ENCODE measurements at regions not wholly inside any gene's neighbourhood (a gene's known extent, or its start where the extent isn't known, plus 50 kb on each side); places are given as distances from the start of the nearest gene placed in this dataset.
"Not testable (repeated sequence)": the region's sequence is repeated elsewhere in the genome, so short reads cannot be mapped to it uniquely, and the experiment has no call there.

DNA sequence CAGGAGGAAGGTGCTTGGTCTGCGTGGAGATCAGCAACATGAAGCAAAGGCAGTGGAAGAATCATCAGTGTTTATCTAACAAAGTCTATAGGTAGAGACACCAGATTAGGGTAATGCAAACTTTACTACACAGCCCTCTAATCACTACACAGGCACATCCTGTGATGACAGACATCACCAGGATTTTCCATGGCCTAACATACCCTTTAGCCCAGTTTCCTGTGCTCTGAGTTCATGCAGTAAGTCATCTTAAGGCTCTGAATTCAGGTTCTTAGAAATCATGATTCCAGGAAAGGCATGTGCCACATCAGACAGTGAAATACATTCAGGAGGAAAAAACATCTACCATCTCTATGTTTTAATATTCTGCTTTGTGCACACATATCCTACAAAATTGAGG, 708.5 kb upstream of the SLC8A1 start:
- DNase-seq (ENCODE audit: low spot score), result no peak

GRCh38 chr2:41167014-41167413, 715.1 kb upstream of the SLC8A1 start:
- DNase-seq (ENCODE audit: low spot score), result no peak

GRCh38 chr2:41169744-41170143, 717.9 kb upstream of the SLC8A1 start:
- no peak for DNase-seq (ENCODE audit: low spot score)

DNA sequence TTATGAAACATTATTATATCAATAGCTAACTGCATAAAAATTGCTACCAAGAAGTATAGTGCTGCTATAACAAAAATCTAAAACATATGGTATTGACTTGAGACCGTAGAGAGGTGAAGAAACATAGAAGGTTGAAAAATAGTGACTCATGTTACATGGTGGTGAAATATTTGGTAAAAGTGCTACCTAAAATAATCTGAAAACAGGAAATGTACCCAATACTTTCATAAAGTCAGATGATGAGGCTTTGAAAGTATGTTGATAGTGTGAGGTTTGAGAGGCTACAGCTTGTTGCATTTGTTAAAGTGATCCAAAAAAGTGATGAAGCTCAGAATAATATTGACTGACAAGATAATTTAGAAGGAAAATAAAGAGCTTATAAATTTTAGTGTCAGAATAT, 718.7 kb upstream of the SLC8A1 start:
- no peak for DNase-seq (ENCODE audit: low spot score)

DNA sequence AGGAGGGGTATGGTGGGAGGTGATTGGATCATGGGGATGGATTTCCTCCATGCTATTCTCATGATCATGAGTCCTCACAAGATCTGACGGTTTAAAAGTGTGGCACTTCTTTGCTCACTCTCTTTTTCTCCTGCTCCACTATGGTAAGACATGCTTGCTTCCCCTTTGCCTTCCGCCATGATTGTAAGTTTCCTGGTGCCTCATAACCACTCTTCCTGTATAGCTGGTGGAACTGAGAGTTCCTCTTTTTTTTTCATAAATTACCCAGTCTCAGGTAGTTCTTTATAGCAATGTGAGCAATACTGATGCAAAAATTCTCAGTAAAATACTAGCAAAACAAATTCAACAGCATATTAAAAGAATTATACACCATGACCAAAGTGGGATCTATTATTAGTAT, 728.5 kb upstream of the SLC8A1 start:
- no peak for DNase-seq (ENCODE audit: low spot score)

- DNase-seq (ENCODE audit: low spot score), result no peak
These were observed 731.1 kb upstream of the SLC8A1 start for GRCh38 chr2:41182961-41183360.

DNA sequence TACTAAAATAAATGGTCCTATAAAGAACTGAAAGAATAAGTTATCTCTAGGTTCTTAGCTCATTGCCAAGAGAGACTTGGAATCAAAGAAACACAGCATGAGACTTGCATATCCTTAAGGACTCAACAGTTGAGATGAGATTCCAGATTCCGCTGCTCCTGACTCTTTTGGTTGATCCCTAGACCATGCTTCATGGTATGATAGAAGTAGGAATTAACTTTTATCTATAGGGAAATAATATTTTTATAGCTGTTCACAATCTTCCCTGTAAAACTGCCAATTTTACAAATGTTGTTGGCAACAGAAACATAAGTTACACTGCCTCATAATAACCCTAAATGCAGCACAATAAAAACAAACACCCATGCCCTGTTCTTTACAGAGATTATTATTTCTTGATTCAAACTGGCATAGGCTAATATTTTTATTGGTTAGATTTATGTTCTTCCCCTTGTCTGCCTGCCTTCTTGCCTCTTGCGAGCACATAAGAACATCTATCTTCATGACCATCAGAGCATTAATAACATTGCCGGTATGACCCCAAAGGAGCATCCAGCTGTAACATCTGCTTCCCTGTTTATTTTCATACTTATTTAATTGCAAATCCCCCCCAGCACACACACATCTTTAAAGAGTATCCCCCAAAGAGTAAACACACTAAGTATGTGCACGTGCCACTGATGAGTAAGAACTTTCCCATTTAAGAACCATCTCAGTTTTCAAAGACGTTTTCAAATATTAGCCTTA, 735.7 kb upstream of the SLC8A1 start:
- no peak for DNase-seq (ENCODE audit: low spot score)

GRCh38 chr2:41194230-41194629, 742.3 kb upstream of the SLC8A1 start:
- peak; percentile 2 for DNase-seq (ENCODE audit: low spot score)

- no peak for DNase-seq (ENCODE audit: low spot score)
These were observed 745.9 kb upstream of the SLC8A1 start for GRCh38 chr2:41197781-41198180.

GRCh38 chr2:41199334-41199733, 747.4 kb upstream of the SLC8A1 start:
- no peak for DNase-seq (ENCODE audit: low spot score)

GRCh38 chr2:41204315-41204714, 752.4 kb upstream of the SLC8A1 start:
- DNase-seq (ENCODE audit: low spot score), result no peak

GRCh38 chr2:41206004-41206403, 754.1 kb upstream of the SLC8A1 start:
- no peak for DNase-seq (ENCODE audit: low spot score)

DNA sequence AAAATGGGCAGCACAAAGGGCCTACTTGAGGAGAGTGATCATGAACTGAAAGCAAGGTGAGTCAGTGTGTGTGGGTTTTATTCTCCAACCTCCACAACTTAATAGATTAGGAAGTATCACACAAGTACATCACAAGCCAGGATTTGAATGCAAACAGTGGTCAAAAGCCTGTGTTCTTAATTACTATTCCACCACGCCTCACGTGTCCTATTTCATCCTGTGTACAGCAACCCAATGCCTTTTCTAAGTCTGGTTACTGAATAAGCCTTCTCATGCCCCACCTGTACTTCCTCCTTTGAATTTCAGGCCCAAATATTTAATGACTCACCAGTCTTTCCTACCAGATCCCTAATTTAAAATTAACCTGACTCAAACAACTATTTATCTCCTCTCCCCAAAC, 755.7 kb upstream of the SLC8A1 start:
- no peak for DNase-seq (ENCODE audit: low spot score)

- DNase-seq (ENCODE audit: low spot score), result not testable (repeated sequence)
These were observed 758.1 kb upstream of the SLC8A1 start for GRCh38 chr2:41210030-41210429.

DNA sequence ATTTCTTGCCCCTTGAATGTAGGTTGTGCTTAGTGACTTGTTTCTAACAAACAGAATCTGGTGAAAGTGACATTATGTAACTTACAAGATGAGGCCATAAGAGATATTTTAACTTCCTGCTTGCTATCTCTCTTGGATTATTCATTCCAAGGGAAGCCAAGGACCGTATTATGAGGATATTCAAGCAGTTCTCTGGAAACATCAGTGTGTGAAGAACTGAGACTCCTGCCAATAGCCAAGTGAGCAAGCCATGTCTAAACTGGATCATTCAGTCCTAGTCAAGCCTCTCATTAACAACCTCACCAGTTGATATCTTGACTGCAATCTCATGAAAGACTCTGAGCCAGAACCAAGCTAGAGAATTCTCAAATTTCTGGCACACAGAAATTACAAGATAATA, 765.1 kb upstream of the SLC8A1 start:
- DNase-seq (ENCODE audit: low spot score), result no peak

DNA sequence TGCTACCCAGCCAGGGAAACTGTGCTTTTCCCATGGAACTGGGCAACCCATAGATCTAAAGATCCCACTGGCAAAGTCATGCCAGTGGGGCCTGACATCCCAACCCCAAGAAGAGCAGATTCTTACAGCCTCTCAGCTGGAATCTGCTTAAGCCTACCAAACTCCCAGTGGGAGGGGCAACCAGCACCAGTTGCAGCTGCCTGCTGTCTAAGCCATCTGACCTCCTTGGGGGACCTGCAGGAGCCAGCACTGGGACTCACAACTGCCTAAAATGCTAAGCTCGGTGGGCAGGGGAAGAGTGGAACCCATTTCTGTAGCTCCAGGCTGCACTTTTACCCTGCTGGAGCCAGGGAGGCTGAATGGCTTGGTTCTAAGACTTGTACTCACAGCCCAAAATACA, 770.7 kb upstream of the SLC8A1 start:
- DNase-seq (ENCODE audit: low spot score), result no peak

GRCh38 chr2:41234093-41234492, 782.2 kb upstream of the SLC8A1 start:
- no peak for DNase-seq (ENCODE audit: low spot score)

DNA sequence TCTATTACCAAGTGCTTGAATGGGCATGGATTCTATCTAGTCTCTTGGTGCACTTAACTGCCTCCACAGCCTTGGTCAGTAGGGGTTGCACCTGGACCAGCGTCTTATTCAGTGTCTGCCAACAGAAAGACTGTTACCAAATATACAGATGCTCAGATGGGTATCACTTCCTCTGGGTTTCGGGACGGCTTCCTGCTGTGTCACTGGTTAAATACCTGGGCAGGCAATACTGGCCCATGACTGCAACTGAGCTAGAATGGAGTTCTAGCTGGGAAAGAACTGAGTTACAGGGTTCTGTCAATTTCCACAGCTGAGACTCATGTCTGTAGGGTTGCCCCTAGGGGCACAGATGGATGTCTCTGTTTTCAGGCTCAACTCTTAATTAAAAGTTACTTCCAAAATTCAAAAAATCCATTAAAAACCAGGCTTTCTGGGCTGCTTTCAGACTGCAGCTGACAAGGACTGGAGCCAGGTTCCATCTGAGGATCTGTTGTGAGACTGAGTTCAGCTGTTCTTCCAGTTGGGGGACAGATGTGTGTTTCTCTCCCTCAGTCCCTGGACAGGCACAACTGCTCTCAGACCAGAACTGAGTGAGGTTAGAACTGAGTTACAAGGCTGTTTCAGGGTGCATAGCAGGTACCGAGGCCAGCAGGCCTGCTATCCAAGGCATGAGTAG, 789.6 kb upstream of the SLC8A1 start:
- DNase-seq (ENCODE audit: low spot score), result no peak

DNA sequence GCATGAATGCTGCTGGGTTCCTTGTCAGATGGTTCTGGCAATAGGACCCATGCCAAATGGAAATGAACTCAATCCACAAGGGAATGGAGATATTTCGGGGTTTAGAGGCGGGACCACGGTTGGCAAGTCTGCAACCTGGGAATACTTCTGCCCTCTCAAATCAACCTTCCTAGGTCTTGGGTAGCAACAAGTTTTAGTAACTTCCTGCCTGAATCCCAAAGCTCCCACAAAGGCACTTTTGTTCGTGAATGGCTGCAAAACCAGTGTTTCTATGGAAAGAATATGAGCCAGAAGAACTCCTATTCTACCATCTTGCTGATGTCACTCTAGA, 790.1 kb upstream of the SLC8A1 start:
- DNase-seq (ENCODE audit: low spot score), result no peak

DNA sequence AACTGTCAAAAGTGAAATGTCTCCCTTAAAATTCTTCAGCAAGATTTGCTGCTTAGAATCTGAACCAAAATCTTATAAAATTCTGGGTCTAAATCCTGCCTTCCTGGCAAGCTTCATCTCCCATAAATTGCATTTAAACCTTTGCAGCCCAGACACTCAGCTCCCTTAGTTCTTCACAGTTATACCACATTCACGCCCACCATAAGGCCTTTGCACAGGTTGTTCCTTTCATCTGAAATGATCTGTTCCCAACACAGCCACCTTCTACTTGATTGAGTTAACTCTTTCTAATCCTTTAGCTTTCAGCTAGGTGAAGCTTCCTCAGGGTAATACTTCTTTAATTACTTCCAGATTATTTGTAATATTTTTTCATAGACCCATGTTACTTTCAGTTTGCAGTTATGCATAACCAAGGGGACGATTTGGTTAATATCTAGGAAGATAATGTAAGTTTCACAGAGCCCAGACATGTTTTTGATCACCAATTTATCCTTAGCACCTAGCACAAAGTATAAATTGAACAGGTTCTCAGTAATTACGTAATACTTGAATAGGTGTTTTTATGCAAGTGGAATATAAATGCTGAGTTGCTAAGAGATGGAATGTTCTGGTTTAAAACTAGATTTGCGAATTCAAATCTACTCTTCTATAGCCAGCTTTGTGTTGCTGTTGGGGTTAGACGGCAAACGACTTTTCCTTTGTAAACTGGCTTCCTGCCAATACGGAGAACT, 779.7 kb upstream of the PKDCC start:
- DNase-seq (ENCODE audit: low spot score), result no peak

DNA sequence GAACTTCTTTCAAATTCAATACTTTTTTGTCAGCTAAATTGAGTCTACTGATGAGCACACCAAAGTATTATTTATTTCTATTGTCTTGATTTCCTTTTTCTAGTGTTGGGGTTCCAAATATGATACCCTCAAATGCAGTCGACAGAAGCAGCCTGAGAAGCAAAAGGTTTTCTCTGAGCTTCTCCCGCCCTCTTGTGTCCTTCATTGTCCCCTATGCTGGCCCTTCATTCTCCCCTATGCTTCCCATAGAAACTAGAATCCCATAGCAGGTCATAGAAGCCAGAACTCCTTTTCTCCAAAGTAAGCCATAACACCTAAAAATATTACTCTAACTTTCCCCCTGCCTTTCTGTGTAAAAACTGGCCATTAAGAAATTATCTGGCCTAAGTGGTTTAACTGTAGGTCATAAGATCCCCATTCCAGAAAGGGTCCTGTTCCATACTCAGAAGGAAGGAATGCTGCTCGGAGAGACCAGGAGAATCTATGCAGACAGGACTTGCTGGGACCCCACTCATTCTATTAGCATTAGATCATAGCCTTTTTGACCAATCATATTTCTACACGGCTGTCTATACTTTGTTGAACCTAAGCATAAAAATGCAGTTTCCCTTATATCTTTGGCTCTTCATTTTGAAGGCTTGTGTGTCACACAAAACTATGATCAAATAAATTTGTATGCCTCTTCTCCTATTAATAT, 764.6 kb upstream of the PKDCC start:
- DNase-seq (ENCODE audit: low spot score), result no peak

- DNase-seq (ENCODE audit: low spot score), result no peak
These were observed 754.3 kb upstream of the PKDCC start for GRCh38 chr2:41293491-41293890.

DNA sequence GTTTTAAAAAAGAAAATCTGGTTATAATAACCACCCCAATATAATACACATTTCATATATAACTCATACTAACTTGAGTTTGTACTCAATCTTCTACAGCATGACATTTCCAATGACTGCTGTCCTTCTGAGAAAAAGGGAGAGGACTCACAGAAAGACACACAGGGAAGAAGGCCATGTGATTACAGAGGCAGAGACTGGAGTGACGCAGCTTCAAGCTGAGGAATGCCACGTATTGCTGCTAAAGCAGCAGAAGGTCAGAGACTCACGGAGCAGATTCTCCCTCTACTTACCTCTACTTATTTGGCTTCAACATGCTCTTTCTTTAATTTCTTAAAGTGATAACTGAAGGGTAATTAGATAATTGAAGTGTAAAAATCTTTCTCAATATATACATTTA, 753.5 kb upstream of the PKDCC start:
- no peak for DNase-seq (ENCODE audit: low spot score)
